Stimulated activated naive CD8-positive, alpha-beta T cell treated with anti-CD3 and anti-CD28 coated beads, Interleukin-15, Interleukin-2, amounts not matched to agents 100 U/mL and 50 U/mL, for 24 hours (primary cell): ENCODE measurements at regions not wholly inside any gene's neighbourhood (a gene's known extent, or its start where the extent isn't known, plus 50 kb on each side); places are given as distances from the start of the nearest gene placed in this dataset.
"Not testable (repeated sequence)": the region's sequence is repeated elsewhere in the genome, so short reads cannot be mapped to it uniquely, and the experiment has no call there.

Experiments
- ATAC-seq: fragments of 150-1000 bp; cut with Tn5 transposase; one replicate; pipeline ENCODE4 v1.10.0; 2021
- DNase-seq: peaks from one replicate; pipeline ENCODE4 v3.0.0; 2021

- not testable (repeated sequence) for DNase-seq, ATAC-seq
Measured at GRCh38 chr9:42325142-42325541, 141.7 kb downstream of the SPATA31A6 start.

GRCh38 chr9:42325561-42325960 lies 142.1 kb downstream of the SPATA31A6 start:
- DNase-seq, ATAC-seq: not testable (repeated sequence)

GRCh38 chr9:42326482-42326881 lies 143.0 kb downstream of the SPATA31A6 start:
- ATAC-seq, DNase-seq: not testable (repeated sequence)

- not testable (repeated sequence) for ATAC-seq, DNase-seq
Measured at GRCh38 chr9:42335342-42335741, 151.9 kb downstream of the SPATA31A6 start.

GRCh38 chr9:42335984-42336657 lies 152.7 kb downstream of the SPATA31A6 start:
- not testable (repeated sequence) for DNase-seq, ATAC-seq

- ATAC-seq, DNase-seq: not testable (repeated sequence)
Measured at GRCh38 chr9:42338275-42338674, 154.8 kb downstream of the SPATA31A6 start.

- not testable (repeated sequence) for ATAC-seq
Measured at GRCh38 chr9:42339671-42340434, 156.4 kb downstream of the SPATA31A6 start.

GRCh38 chr9:42340435-42340723 lies 156.9 kb downstream of the SPATA31A6 start:
- not testable (repeated sequence) for DNase-seq, ATAC-seq

More at GRCh38 chr9:42339671-42340434, 156.4 kb downstream of the SPATA31A6 start:
- DNase-seq, result not testable (repeated sequence)

GRCh38 chr9:42341860-42342259 lies 158.4 kb downstream of the SPATA31A6 start:
- not testable (repeated sequence) for ATAC-seq

GRCh38 chr9:42342297-42342696 lies 158.8 kb downstream of the SPATA31A6 start:
- not testable (repeated sequence) for DNase-seq, ATAC-seq

More at GRCh38 chr9:42341860-42342259, 158.4 kb downstream of the SPATA31A6 start:
- not testable (repeated sequence) for DNase-seq

GRCh38 chr9:42344508-42344907 lies 161.0 kb downstream of the SPATA31A6 start:
- not testable (repeated sequence) for DNase-seq, ATAC-seq

- ATAC-seq, DNase-seq: not testable (repeated sequence)
Measured at GRCh38 chr9:42346916-42347315, 163.5 kb downstream of the SPATA31A6 start.

GRCh38 chr9:42349181-42349580 lies 165.7 kb downstream of the SPATA31A6 start:
- DNase-seq, ATAC-seq: not testable (repeated sequence)

- not testable (repeated sequence) for ATAC-seq
Measured at GRCh38 chr9:42350412-42350811, 167.0 kb downstream of the SPATA31A6 start.

GRCh38 chr9:42357604-42358373 lies 174.3 kb downstream of the SPATA31A6 start:
- not testable (repeated sequence) for DNase-seq, ATAC-seq

More at GRCh38 chr9:42350412-42350811, 167.0 kb downstream of the SPATA31A6 start:
- DNase-seq, result not testable (repeated sequence)

- not testable (repeated sequence) for DNase-seq, ATAC-seq
Measured at GRCh38 chr9:42358626-42359247, 175.3 kb downstream of the SPATA31A6 start.

- DNase-seq, ATAC-seq: not testable (repeated sequence)
Measured at GRCh38 chr9:42364410-42365243, 181.2 kb downstream of the SPATA31A6 start.

GRCh38 chr9:42365244-42365945 lies 181.9 kb downstream of the SPATA31A6 start:
- peak; percentile 79 for ATAC-seq
- not testable (repeated sequence) for DNase-seq

GRCh38 chr9:42368279-42368881 lies 184.9 kb downstream of the SPATA31A6 start:
- not testable (repeated sequence) for DNase-seq, ATAC-seq
